Transverse colon (tissue), 4 donors: ENCODE measurements at regions not wholly inside any gene's neighbourhood (a gene's known extent, or its start where the extent isn't known, plus 50 kb on each side); places are given as distances from the start of the nearest gene placed in this dataset.

ENCODE experiments used
- DNase-seq: peaks from one replicate; pipeline ENCODE4 v3.0.0-alpha.2; 2019
- H3K27ac ChIP-seq, 4 donors: fragments of 200-600 bp; sonication (generic); 2 replicates each; pipeline ENCODE4 v1.5.1; 2016 to 2018; ENCODE audit warnings: inconsistent platforms in 4 of 4
- H3K27me3 ChIP-seq: fragments of 200-600 bp; sonication (generic); 2 replicates; pipeline ENCODE4 v1.5.1; 2017; ENCODE audit warnings: inconsistent platforms
- H3K36me3 ChIP-seq, 4 donors: fragments of 200-600 bp; sonication (generic); 2 replicates each; pipeline ENCODE4 v1.5.1; 2017 to 2019; ENCODE audit warnings: inconsistent platforms in 4 of 4
- H3K4me1 ChIP-seq, 4 donors: fragments of 200-600 bp; sonication (generic); 2 replicates each; pipeline ENCODE4 v1.5.1; 2017 to 2020; ENCODE audit warnings: inconsistent platforms in 4 of 4
- H3K4me3 ChIP-seq, 4 donors: fragments of 200-600 bp; sonication (generic); 1 replicate in 1 of 4; 2 replicates in 3 of 4; pipeline versions ENCODE4 v1.5.1 to v1.6.1; 2017 to 2019; ENCODE audit warnings: inconsistent platforms in 4 of 4
- H3K9me3 ChIP-seq, 2 donors: fragments of 200-600 bp; sonication (generic); 2 replicates each; pipeline ENCODE4 v1.5.1; 2017 to 2019; ENCODE audit warnings: inconsistent platforms in 2 of 2
- EP300 ChIP-seq: sonication (generic); formaldehyde crosslinking; IDR thresholded peaks from one replicate; pipeline ENCODE4 v1.6.1; 2017; ENCODE audit warnings: antibody characterized with exemption, low read depth
- POLR2A ChIP-seq: fragments of 450-650 bp; IDR thresholded peaks from one replicate; pipeline ENCODE4 v1.6.1; 2016; ENCODE audit warnings: antibody characterized with exemption, mild to moderate bottlenecking, moderate library complexity
- POLR2AphosphoS5 ChIP-seq, 3 donors: sonication (generic); formaldehyde crosslinking; IDR thresholded peaks; one replicate each; pipeline ENCODE4 v1.6.1; 2016; ENCODE audit warnings: antibody characterized with exemption in 3 of 3
- WGBS, 2 donors: methylation state at CpG; one replicate each; pipeline ENCODE4 v1.1.5; 2018; ENCODE audit warnings: low coverage in 1 of 2; 5-methylcytosine and 5-hydroxymethylcytosine counted together
- in situ Hi-C, 4 donors: fragments of 200-750 bp; cut with MboI; loops; one replicate each; pipeline versions ENCODE4 v1.15.0 to v1.15.1; 2017; ENCODE audit warnings: low sequenced_read_pairs in 3 of 4, low pct_ligation_motif_present in 1 of 4, low pct_unique_long_range_greater_than_20kb in 1 of 4
- intact Hi-C: fragments of 100-400 bp; cut with DNase I; formaldehyde crosslinking; loops from one replicate; pipeline ENCODE4 v1.15.1; 2023; ENCODE audit warnings: low total_unique reads
- TF ChIP-seq, protein P1 (sequence below), 5 experiments: fragments of 200-600 bp in 3 of 5; fragments of 450-650 bp in 2 of 5; sonication (generic) in 3 of 5; IDR thresholded peaks; 1 replicate in 2 of 5; 2 replicates in 3 of 5; pipeline ENCODE4 v1.5.1; 2016 to 2017; ENCODE audit warnings: antibody characterized with exemption in 5 of 5, inconsistent platforms in 3 of 5, mild to moderate bottlenecking in 2 of 5, moderate library complexity in 1 of 5

DNA sequence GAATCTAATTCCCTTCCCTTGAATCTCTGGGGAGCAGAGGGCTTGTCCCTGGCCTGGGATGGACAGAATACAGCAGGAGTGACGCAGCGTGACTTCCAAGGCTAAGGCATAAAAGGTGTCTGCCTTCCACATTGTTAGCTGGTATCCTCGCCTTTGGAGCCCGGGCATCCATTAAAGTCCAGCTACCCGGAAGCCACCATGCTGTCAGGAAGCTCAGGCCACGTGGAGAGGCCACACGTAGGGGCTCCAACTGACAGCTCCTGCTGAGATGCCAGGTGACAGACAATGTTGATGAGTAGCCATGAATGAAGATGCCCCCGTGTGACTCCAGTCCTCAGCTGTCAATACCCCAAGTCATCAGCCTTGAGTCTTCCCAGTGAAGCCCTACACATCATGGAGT, 99.9 kb downstream of the OAT start:
- H3K27me3 ChIP-seq: no peaks in the 10 kb centered on the region
- no peak overlapping the region for H3K4me3 ChIP-seq
- 88% methylated on average over 8 of the region's 8 CpGs; no CpG with 5 or more reads in 1 of the 2 donors for WGBS, 2 donors
- TF ChIP-seq POLR2AphosphoS5 (IDR thresholded peaks at IDR 0.05) (no peak), POLR2A (no peak), EP300 (no peak)
- TF ChIP-seq, protein P1, sequence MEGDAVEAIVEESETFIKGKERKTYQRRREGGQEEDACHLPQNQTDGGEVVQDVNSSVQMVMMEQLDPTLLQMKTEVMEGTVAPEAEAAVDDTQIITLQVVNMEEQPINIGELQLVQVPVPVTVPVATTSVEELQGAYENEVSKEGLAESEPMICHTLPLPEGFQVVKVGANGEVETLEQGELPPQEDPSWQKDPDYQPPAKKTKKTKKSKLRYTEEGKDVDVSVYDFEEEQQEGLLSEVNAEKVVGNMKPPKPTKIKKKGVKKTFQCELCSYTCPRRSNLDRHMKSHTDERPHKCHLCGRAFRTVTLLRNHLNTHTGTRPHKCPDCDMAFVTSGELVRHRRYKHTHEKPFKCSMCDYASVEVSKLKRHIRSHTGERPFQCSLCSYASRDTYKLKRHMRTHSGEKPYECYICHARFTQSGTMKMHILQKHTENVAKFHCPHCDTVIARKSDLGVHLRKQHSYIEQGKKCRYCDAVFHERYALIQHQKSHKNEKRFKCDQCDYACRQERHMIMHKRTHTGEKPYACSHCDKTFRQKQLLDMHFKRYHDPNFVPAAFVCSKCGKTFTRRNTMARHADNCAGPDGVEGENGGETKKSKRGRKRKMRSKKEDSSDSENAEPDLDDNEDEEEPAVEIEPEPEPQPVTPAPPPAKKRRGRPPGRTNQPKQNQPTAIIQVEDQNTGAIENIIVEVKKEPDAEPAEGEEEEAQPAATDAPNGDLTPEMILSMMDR (IDR thresholded peaks at IDR 0.05): no peak
- H3K27ac ChIP-seq: no peak overlapping the region
- in situ Hi-C loops (no loop called here), intact Hi-C loops (no loop called here)
- no peaks in the 10 kb centered on the region for H3K36me3 ChIP-seq
- no peaks in the 10 kb centered on the region for H3K9me3 ChIP-seq
- no peak for DNase-seq
- no peaks in the 10 kb centered on the region for H3K4me1 ChIP-seq

DNA sequence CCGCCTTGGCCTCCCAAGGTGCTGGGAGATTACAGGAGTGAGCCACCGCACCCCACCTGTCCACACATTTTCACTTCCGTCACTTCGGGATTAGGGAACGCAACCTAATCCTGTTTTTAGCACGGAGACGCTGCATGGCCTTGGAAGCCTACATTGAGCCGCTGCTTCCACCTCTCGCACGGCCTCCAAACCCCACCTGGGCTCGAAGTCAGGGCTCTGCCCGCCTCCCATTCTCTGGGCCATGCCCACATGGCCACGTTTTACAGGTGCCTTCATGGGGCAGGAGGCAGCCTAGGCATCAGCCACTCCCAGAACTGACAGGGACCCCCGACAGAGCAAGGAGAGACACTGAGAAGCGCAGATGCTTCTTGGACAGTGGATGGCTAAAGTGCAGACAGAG, 100.6 kb downstream of the OAT start:
- WGBS, 2 donors: 88 to 100% methylated on average over 1 to 15 of the region's 15 CpGs
- no peak for DNase-seq
- Histone ChIP-seq H3K4me3 (no peak overlapping the region), H3K36me3 (no peaks in the 10 kb centered on the region), H3K9me3 (no peaks in the 10 kb centered on the region), H3K27ac (no peak overlapping the region), H3K27me3 (no peaks in the 10 kb centered on the region), H3K4me1 (no peaks in the 10 kb centered on the region)
- in situ Hi-C loops: no loop called here
- TF ChIP-seq, protein P1 (IDR thresholded peaks at IDR 0.05): no peak
- TF ChIP-seq POLR2AphosphoS5 (IDR thresholded peaks at IDR 0.05) (no peak), POLR2A (no peak)
- intact Hi-C loops: no loop called here

DNA sequence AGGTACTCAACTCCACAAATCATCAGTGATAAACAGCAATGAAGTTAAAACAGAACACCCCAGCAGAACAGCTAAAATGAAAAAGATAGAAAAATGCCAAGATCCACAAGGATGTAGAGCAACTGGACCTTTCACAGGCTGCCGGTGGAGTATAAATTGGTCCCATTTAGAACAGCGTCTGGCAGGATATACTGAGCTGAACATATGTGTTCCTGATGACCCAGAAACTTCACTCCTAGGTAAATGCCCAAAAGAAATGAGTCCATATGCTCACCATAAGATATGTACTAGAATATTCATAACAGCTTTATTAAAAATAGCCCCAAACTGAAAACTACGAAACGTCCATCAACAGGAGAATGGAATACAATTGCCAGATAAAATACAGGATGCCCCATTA, 102.4 kb downstream of the OAT start:
- Histone ChIP-seq H3K4me1 (no peaks in the 10 kb centered on the region), H3K36me3 (no peaks in the 10 kb centered on the region), H3K27ac (no peak overlapping the region), H3K27me3 (no peaks in the 10 kb centered on the region), H3K4me3 (no peak overlapping the region), H3K9me3 (no peaks in the 10 kb centered on the region)
- TF ChIP-seq, protein P1 (IDR thresholded peaks at IDR 0.05): no peak
- no peak for TF ChIP-seq POLR2A
- no peak for TF ChIP-seq POLR2AphosphoS5 (IDR thresholded peaks at IDR 0.05)
- no peak for TF ChIP-seq EP300
- in situ Hi-C loops (no loop called here), intact Hi-C loops (no loop called here)
- 90 to 93% methylated on average over 2 to 4 of the region's 4 CpGs for WGBS, 2 donors
- DNase-seq: no peak

DNA sequence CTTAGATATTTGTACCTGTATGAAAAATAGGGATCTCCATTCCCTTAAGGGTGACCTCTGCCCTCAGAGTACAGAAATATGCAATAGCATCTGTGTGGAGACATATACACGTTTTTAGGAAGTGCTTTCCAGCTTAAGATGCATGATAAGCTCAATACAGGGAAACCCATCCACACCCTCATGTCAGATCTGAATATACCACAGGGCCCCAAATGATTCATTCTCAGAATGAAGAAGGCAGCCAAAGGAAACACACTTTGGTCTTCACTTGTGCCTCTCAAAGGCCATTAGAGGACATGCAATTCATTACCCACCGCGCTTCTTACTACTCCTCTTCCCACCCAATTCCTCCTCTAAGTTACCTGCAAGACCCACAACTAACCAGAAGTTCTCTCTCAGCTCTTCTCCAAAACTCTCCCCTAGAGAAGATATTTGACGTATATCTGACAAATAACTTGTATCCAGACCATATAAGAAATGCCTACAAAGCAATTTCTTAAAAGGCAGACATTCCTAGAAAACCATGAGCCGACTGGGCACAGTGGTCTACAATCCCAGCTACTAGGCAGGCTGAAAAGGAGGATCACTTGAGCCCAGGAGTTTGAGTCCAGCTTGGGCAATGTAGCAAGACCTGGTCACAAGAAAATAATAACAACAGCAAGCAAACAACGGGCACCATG, 103.0 kb downstream of the OAT start:
- in situ Hi-C loops (no loop called here), intact Hi-C loops (no loop called here)
- H3K27me3 ChIP-seq: no peaks in the 10 kb centered on the region
- H3K9me3 ChIP-seq: no peaks in the 10 kb centered on the region
- TF ChIP-seq, protein P1 (IDR thresholded peaks at IDR 0.05): no peak
- TF ChIP-seq POLR2A (no peak), POLR2AphosphoS5 (IDR thresholded peaks at IDR 0.05) (no peak), EP300 (no peak)
- DNase-seq: no peak
- no peak overlapping the region for H3K4me3 ChIP-seq
- no peak overlapping the region for H3K27ac ChIP-seq
- H3K36me3 ChIP-seq: no peaks in the 10 kb centered on the region
- no peaks in the 10 kb centered on the region for H3K4me1 ChIP-seq
- WGBS, 2 donors: 60 to 76% methylated on average over 4 to 6 of the region's 6 CpGs
